ENCODE measurements at regions not wholly inside any gene's neighbourhood (a gene's known extent, or its start where the extent isn't known, plus 50 kb on each side); places are given as distances from the start of the nearest gene placed in this dataset.

GRCh38 chr3:144127700-144128099, 156.1 kb downstream of the DIPK2A start:
- ChIA-PET POLR2A (ENCODE audit: low non-redundant PET) (no interaction called here), CTCF (no interaction called here)
- Histone ChIP-seq H3K36me3 (ENCODE audit: insufficient read depth, low read length, poor library complexity, severe bottlenecking) (no peaks in the 10 kb centered on the region), H3K9me3 (ENCODE audit: low read depth, low read length, poor library complexity, severe bottlenecking) (no peaks in the 10 kb centered on the region), H3K4me3 (ENCODE audit: low read depth, low read length, poor library complexity, severe bottlenecking) (no peak overlapping the region), H3K27me3 (replicated peaks; ENCODE audit: insufficient read depth, low read depth, low read length, poor library complexity) (no peaks in the 10 kb centered on the region), H3K27ac (ENCODE audit: low read depth, low read length, poor library complexity, severe bottlenecking) (no peak overlapping the region), H3K4me1 (ENCODE audit: insufficient read depth, low read length, poor library complexity, severe bottlenecking) (no peaks in the 10 kb centered on the region)
- intact Hi-C loops (cut with micrococcal nuclease; ENCODE audit: unreplicated experiment) = no loop called here
- TF ChIP-seq CTCF (conservative IDR thresholded peaks at IDR 0.05; ENCODE audit: low read depth, low read length) = no peak
- no peak for TF ChIP-seq EZH2 (IDR thresholded peaks at IDR 0.05; ENCODE audit: borderline replicate concordance, low read depth, low read length, poor library complexity, severe bottlenecking)
- no peak for DNase-seq (ENCODE audit: low spot score)
- BruUV-seq (replicated peaks) = no TSS peak

- no peak overlapping the region for H3K27ac ChIP-seq (ENCODE audit: low read depth, low read length, poor library complexity, severe bottlenecking)
Observed at GRCh38 chr3:144128108-144128892, 156.7 kb downstream of the DIPK2A start.

DNA sequence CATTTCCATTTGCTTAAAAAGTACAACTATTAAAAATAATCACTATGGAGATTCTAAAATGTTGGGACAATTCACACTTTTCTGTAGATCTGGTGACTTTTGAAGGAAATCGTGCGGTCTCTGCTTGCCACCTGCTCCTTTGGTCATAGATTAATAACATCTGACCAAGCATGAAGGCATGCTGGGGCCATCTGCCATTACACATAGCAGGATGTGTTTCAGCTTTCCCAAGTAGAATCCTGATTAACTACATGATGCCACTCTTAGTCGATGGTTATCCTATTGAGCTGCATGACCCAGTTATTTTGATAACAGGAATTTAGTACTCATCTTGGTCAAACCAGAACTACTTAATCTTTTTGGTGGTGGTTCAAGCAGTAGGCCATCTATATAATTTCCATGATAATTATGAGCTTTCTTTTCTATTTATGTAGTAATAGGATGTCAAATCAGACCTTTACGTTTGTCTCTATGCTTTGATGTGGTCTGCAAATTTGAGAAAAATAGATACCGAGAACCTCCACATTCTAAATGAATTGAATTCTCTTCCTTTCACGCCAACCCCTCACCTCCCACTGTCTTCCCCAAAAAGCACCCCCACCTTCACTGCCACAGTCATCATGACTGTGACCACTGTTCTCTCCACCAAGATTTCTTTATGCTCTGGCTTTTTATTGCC, 158.1 kb downstream of the DIPK2A start:
- no peaks in the 10 kb centered on the region for H3K9me3 ChIP-seq (ENCODE audit: low read depth, low read length, poor library complexity, severe bottlenecking)
- ChIA-PET POLR2A (ENCODE audit: low non-redundant PET) (no interaction called here), CTCF (no interaction called here)
- no TSS peak for BruUV-seq (replicated peaks)
- TF ChIP-seq CTCF (conservative IDR thresholded peaks at IDR 0.05; ENCODE audit: low read depth, low read length) = no peak
- TF ChIP-seq EZH2 (IDR thresholded peaks at IDR 0.05; ENCODE audit: borderline replicate concordance, low read depth, low read length, poor library complexity, severe bottlenecking) = no peak
- H3K4me3 ChIP-seq (ENCODE audit: low read depth, low read length, poor library complexity, severe bottlenecking) = no peak overlapping the region
- no peak overlapping the region for H3K27ac ChIP-seq (ENCODE audit: low read depth, low read length, poor library complexity, severe bottlenecking)
- H3K27me3 ChIP-seq (replicated peaks; ENCODE audit: insufficient read depth, low read depth, low read length, poor library complexity) = no peaks in the 10 kb centered on the region
- intact Hi-C loops (cut with micrococcal nuclease; ENCODE audit: unreplicated experiment) = no loop called here
- no peaks in the 10 kb centered on the region for H3K4me1 ChIP-seq (ENCODE audit: insufficient read depth, low read length, poor library complexity, severe bottlenecking)
- no peaks in the 10 kb centered on the region for H3K36me3 ChIP-seq (ENCODE audit: insufficient read depth, low read length, poor library complexity, severe bottlenecking)
- no peak for DNase-seq (ENCODE audit: low spot score)

More at GRCh38 chr3:144128108-144128892, 156.7 kb downstream of the DIPK2A start:
- no TSS peak for BruUV-seq (replicated peaks)
- H3K4me1 ChIP-seq (ENCODE audit: insufficient read depth, low read length, poor library complexity, severe bottlenecking) = no peaks in the 10 kb centered on the region
- intact Hi-C loops (cut with micrococcal nuclease; ENCODE audit: unreplicated experiment) = no loop called here
- H3K9me3 ChIP-seq (ENCODE audit: low read depth, low read length, poor library complexity, severe bottlenecking) = no peaks in the 10 kb centered on the region
- H3K36me3 ChIP-seq (ENCODE audit: insufficient read depth, low read length, poor library complexity, severe bottlenecking) = no peaks in the 10 kb centered on the region
- H3K27me3 ChIP-seq (replicated peaks; ENCODE audit: insufficient read depth, low read depth, low read length, poor library complexity) = no peaks in the 10 kb centered on the region
- ChIA-PET POLR2A (ENCODE audit: low non-redundant PET) (no interaction called here), CTCF (no interaction called here)
- TF ChIP-seq CTCF (conservative IDR thresholded peaks at IDR 0.05; ENCODE audit: low read depth, low read length) = no peak
- no peak for TF ChIP-seq EZH2 (IDR thresholded peaks at IDR 0.05; ENCODE audit: borderline replicate concordance, low read depth, low read length, poor library complexity, severe bottlenecking)
- peak; percentile 4 for DNase-seq (ENCODE audit: low spot score)
- H3K4me3 ChIP-seq (ENCODE audit: low read depth, low read length, poor library complexity, severe bottlenecking) = no peak overlapping the region

Data from A673 (cell line).